Omental fat pad (tissue), 3 donors: ENCODE measurements at regions not wholly inside any gene's neighbourhood (a gene's known extent, or its start where the extent isn't known, plus 50 kb on each side); places are given as distances from the start of the nearest gene placed in this dataset.
A peak's percentile ranks its signal among the peaks of the same experiment; 100 is the strongest.

Experiments
- ATAC-seq: fragments of 150-250 bp; one replicate; pipeline ENCODE4 v1.9.1; 2016; ENCODE audit warnings: mild to moderate bottlenecking, moderate library complexity; ENCODE audit not compliant: low FRiP score
- DNase-seq: peaks from one replicate; pipeline ENCODE4 v3.0.0-alpha.2; 2019; ENCODE audit warnings: low spot score
- TF ChIP-seq, protein P1 (sequence below), 3 donors: fragments of 450-650 bp; IDR thresholded peaks; one replicate each; pipeline ENCODE4 v1.5.1; 2016 to 2017; ENCODE audit warnings: antibody characterized with exemption in 3 of 3, mild to moderate bottlenecking in 3 of 3, moderate library complexity in 2 of 3

DNA sequence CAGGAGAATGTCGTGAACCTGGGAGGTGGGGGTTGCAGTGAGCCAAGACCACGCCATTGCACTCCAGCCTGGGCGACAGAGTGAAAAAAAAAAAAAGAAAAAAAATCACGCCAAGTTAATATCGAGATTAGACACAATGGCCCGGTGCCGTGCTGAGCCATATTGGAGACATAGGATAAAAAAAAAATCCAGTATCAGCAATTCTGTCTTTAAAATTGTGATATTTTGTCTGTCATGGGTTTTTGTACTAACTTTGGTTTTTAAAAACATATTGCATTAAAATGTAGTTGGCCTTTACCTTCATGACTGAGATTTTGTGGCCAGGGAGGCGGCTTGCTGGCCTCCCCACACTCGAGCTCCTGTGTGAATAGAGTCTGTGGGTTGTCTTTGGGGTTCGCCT lies 62.8 kb upstream of the PITRM1 start:
- ATAC-seq = no peak
- TF ChIP-seq, protein P1, sequence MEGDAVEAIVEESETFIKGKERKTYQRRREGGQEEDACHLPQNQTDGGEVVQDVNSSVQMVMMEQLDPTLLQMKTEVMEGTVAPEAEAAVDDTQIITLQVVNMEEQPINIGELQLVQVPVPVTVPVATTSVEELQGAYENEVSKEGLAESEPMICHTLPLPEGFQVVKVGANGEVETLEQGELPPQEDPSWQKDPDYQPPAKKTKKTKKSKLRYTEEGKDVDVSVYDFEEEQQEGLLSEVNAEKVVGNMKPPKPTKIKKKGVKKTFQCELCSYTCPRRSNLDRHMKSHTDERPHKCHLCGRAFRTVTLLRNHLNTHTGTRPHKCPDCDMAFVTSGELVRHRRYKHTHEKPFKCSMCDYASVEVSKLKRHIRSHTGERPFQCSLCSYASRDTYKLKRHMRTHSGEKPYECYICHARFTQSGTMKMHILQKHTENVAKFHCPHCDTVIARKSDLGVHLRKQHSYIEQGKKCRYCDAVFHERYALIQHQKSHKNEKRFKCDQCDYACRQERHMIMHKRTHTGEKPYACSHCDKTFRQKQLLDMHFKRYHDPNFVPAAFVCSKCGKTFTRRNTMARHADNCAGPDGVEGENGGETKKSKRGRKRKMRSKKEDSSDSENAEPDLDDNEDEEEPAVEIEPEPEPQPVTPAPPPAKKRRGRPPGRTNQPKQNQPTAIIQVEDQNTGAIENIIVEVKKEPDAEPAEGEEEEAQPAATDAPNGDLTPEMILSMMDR (IDR thresholded peaks at IDR 0.05) = no peak

DNA sequence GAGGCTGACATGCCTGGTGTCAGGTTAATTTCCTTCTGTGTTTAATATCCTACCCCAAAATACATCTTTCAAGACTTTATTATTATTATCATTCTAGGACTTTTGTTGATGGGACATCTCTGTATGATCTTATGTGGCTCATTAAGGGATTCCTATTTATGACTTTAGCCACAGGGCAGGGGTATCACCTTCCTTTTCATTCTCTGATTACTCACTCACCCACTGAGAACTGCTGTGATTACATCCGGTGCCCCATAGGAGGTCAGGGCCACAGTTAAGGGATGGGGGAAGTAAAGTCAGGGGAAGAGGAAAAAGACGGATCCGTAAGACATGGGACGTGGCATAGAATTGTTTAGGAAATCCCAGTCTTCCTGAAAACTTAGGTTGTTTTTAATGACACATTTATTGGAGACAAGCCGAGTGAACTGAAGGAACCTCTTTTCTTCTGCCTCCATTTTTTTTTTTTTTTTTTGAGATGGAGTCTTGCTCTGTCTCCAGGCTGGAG lies 61.0 kb upstream of the PITRM1 start:
- ATAC-seq (no peak), DNase-seq (no peak)
- TF ChIP-seq, protein P1 (IDR thresholded peaks at IDR 0.05) = no peak

More for the DNA sequence above, 62.8 kb upstream of the PITRM1 start:
- no peak for DNase-seq

DNA sequence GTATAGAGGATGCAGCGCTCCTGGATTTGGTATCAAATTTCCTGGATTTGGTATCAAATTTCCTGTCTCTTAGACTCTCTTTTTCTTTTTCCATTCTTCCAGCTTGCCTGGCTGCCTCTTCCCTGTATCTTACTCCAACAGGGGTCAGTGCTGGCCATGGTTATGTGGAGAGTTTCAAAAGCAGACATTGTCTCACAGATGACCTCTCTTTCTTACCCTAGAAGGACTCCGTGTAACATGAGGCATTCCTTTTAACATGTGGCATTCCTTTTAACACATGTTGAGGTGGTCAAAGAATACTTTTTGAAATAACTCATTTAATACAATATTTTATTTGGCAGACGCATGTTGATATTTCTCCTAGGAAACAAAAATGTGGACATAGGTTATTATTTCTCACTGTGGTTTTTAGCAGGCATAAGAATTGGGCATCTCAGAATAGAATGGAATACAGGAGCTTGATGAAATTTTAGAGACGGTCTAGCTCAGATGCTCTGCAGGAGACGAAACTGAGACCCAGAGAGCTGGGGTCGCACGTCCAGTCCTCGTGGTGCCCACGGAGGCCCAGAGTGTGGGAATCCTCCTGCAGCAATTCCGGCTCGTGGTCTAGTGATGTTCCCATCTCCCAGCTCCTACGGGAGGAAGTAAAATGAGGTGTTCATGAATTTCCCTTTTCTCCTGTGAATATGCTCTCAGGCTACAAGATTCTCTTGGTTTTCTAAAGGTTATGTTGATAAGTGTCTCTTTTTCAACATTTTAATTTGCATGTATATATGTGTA lies 59.6 kb upstream of the PITRM1 start:
- DNase-seq = no peak
- TF ChIP-seq, protein P1 (IDR thresholded peaks at IDR 0.05) = no peak
- ATAC-seq = no peak

DNA sequence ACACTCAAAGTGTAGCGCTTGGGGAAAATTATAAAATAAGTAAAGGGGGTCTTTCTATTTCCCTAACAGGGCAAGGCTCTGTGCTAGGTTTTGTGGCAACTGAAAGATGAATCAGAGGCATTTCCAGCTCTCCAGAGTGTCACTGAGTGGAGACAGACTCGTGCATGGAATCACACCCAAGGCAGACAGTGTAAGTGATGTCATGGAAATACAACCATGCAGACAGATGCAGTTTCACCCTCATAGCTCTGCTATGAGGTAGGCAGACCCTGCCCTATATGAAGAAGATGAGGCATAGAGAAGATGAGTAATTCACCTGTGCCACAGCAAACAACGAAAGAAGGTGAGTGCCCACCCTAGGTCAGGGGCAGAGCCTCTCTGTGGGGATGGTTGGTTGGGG lies 57.2 kb upstream of the PITRM1 start:
- TF ChIP-seq, protein P1 (IDR thresholded peaks at IDR 0.05) = no peak
- ATAC-seq (no peak), DNase-seq (no peak)

DNA sequence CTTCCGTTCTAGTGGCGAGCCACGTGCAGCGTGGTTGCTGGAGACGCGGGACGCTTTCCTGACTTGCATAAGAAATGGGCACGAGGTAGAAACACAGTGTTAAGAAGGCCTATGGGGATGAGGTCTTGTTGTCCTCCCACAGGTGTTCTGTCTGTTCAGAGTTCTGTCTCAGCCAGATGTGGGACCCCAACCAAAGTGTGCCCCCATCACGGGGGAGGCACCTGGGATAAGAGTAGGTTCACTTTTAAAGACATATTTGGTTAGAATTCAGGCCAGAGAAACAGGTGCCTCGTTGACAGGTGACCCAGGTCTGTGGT lies 56.0 kb upstream of the PITRM1 start:
- DNase-seq (no peak), ATAC-seq (no peak)
- TF ChIP-seq, protein P1 (IDR thresholded peaks at IDR 0.05) = no peak

DNA sequence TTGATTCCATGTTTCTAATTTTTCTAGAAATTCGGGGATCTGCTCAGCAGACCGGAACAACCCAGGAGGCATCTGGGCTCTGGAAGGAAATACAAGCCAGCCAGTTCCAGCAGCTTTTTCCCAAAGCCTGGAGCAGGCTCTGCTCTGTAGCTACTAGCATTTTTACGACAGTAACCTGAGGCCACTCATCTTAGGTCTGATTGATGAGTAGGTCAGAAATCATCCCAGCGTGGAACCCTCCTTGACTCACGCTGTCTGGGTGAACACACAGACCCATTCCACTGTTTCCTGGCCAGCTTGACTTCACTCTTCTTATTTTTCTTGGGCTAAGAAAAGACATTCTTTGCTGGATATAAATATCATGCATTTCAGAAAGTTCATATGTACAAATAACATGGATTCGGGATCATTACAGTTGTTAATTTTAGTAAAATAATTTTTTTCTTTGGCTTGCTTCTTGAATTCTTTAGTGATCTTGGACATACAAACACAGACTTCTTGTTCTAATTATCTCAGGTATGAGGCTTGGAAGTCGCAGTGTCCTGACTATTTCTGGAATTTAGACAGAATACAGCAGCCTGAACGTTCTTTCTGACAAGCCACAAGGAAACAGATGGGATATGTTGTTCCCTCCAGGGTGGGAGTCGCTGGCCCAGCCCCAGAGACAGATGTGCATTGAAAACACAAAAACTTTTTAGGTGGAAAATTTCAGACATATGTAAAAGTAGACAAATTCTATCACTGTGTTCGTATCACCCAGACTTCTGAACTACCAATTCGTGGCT lies 54.6 kb upstream of the PITRM1 start:
- TF ChIP-seq, protein P1 (IDR thresholded peaks at IDR 0.05) = no peak
- DNase-seq = no peak
- peak; percentile 60 for ATAC-seq
